ENCODE measurements at regions not wholly inside any gene's neighbourhood (a gene's known extent, or its start where the extent isn't known, plus 50 kb on each side); places are given as distances from the start of the nearest gene placed in this dataset.
"Not testable (repeated sequence)": the region's sequence is repeated elsewhere in the genome, so short reads cannot be mapped to it uniquely, and the experiment has no call there.

- Histone ChIP-seq H3K4me3 (ENCODE audit: low read depth in 1 of 2, low read length in 2 of 2) (peak overlapping the region in 1 of 2 donors; percentile 19), H3K9me3 (ENCODE audit: control insufficient read depth in 1 of 2, low read length in 2 of 2) (no peaks in the 10 kb centered on the region), H3K4me1 (ENCODE audit: control insufficient read depth in 1 of 2, insufficient read depth in 2 of 2, low read length in 2 of 2) (no peaks in the 10 kb centered on the region), H3K27ac (ENCODE audit: low read length) (no peak overlapping the region), H3K27me3 (ENCODE audit: low read depth, low read length) (no peaks in the 10 kb centered on the region), H3K36me3 (ENCODE audit: control insufficient read depth in 1 of 2, insufficient read depth in 2 of 2, low read length in 2 of 2) (no peaks in the 10 kb centered on the region)
Measured at GRCh38 chr6:81265106-81265505, 487.4 kb downstream of the TENT5A start.

GRCh38 chr6:81263531-81264168, 488.8 kb downstream of the TENT5A start:
- H3K4me1 ChIP-seq (ENCODE audit: control insufficient read depth in 1 of 2, insufficient read depth in 2 of 2, low read length in 2 of 2) = no peaks in the 10 kb centered on the region
- H3K27me3 ChIP-seq (ENCODE audit: low read depth, low read length) = no peaks in the 10 kb centered on the region
- H3K9me3 ChIP-seq (ENCODE audit: control insufficient read depth in 1 of 2, low read length in 2 of 2) = peaks cover 0 to 1% of the 10 kb centered on the region in 2 donors
- no peak overlapping the region for H3K27ac ChIP-seq (ENCODE audit: low read length)
- no peaks in the 10 kb centered on the region for H3K36me3 ChIP-seq (ENCODE audit: control insufficient read depth in 1 of 2, insufficient read depth in 2 of 2, low read length in 2 of 2)
- no peak overlapping the region for H3K4me3 ChIP-seq (ENCODE audit: low read depth in 1 of 2, low read length in 2 of 2)

DNA sequence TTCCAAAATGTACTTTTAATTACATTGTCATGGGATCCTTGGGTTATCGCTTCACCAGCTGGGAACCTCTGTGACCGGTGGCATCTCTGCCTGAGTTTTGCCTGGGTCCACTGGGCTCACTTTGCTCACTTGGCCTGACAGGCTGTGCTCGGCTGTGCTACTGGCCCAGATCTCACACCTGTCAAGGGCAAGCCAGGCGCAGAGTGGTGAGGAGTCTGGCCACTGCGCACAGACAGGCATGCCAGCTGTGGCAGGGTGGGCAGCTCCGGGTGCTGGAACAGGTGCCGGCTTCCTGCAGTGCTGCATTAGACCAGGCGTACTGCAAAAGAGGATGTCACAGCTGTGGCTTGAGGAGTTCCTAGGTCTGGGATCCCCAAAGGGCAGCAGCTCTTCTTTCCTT, 489.8 kb downstream of the TENT5A start:
- H3K9me3 ChIP-seq (ENCODE audit: control insufficient read depth in 1 of 2, low read length in 2 of 2) = peaks cover 0 to 3% of the 10 kb centered on the region in 2 donors
- no peaks in the 10 kb centered on the region for H3K4me1 ChIP-seq (ENCODE audit: control insufficient read depth in 1 of 2, insufficient read depth in 2 of 2, low read length in 2 of 2)
- no peaks in the 10 kb centered on the region for H3K36me3 ChIP-seq (ENCODE audit: control insufficient read depth in 1 of 2, insufficient read depth in 2 of 2, low read length in 2 of 2)
- no peak overlapping the region for H3K27ac ChIP-seq (ENCODE audit: low read length)
- no peak overlapping the region for H3K4me3 ChIP-seq (ENCODE audit: low read depth in 1 of 2, low read length in 2 of 2)
- no peaks in the 10 kb centered on the region for H3K27me3 ChIP-seq (ENCODE audit: low read depth, low read length)

GRCh38 chr6:81256223-81256622, 496.3 kb downstream of the TENT5A start:
- not testable (repeated sequence) for H3K4me1 ChIP-seq (ENCODE audit: control insufficient read depth in 1 of 2, insufficient read depth in 2 of 2, low read length in 2 of 2); H3K27ac ChIP-seq (ENCODE audit: low read length); H3K36me3 ChIP-seq (ENCODE audit: control insufficient read depth in 1 of 2, insufficient read depth in 2 of 2, low read length in 2 of 2); H3K27me3 ChIP-seq (ENCODE audit: low read depth, low read length); H3K9me3 ChIP-seq (ENCODE audit: control insufficient read depth in 1 of 2, low read length in 2 of 2); H3K4me3 ChIP-seq (ENCODE audit: low read depth in 1 of 2, low read length in 2 of 2)

- Histone ChIP-seq H3K27me3 (ENCODE audit: low read depth, low read length) (no peaks in the 10 kb centered on the region), H3K27ac (ENCODE audit: low read length) (no peak overlapping the region), H3K9me3 (ENCODE audit: control insufficient read depth in 1 of 2, low read length in 2 of 2) (peaks cover 3 to 7% of the 10 kb centered on the region in 2 donors), H3K4me3 (ENCODE audit: low read depth in 1 of 2, low read length in 2 of 2) (no peak overlapping the region), H3K36me3 (ENCODE audit: control insufficient read depth in 1 of 2, insufficient read depth in 2 of 2, low read length in 2 of 2) (no peaks in the 10 kb centered on the region), H3K4me1 (ENCODE audit: control insufficient read depth in 1 of 2, insufficient read depth in 2 of 2, low read length in 2 of 2) (no peaks in the 10 kb centered on the region)
Measured at GRCh38 chr6:81253821-81254220, 498.7 kb downstream of the TENT5A start.

- no peaks in the 10 kb centered on the region for H3K36me3 ChIP-seq (ENCODE audit: control insufficient read depth in 1 of 2, insufficient read depth in 2 of 2, low read length in 2 of 2)
- peaks cover 3 to 4% of the 10 kb centered on the region in 2 donors for H3K9me3 ChIP-seq (ENCODE audit: control insufficient read depth in 1 of 2, low read length in 2 of 2)
- no peaks in the 10 kb centered on the region for H3K27me3 ChIP-seq (ENCODE audit: low read depth, low read length)
- no peak overlapping the region for H3K4me3 ChIP-seq (ENCODE audit: low read depth in 1 of 2, low read length in 2 of 2)
- no peak overlapping the region for H3K27ac ChIP-seq (ENCODE audit: low read length)
- H3K4me1 ChIP-seq (ENCODE audit: control insufficient read depth in 1 of 2, insufficient read depth in 2 of 2, low read length in 2 of 2) = no peaks in the 10 kb centered on the region
Measured at GRCh38 chr6:81252231-81252630, 500.2 kb downstream of the TENT5A start.

DNA sequence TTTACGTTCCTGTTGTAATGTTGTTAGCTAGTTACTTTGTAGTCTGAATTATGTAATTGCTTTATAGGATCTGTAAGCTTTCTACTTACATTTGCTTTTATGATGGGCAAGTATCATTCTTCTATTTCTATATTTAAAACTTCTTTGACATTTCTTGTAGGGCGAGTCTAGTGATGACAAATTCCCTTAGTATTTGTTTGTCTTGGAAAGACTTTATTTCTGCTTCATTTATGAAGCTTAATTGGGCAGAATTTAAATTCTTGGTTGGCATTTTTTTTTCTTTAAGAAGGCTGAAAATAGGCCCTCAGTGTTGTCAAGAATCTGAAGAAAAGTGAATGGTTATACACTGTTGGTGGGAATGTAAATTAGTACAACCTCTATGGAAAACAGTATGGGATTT, 506.3 kb downstream of the TENT5A start:
- Histone ChIP-seq H3K4me1 (ENCODE audit: control insufficient read depth in 1 of 2, insufficient read depth in 2 of 2, low read length in 2 of 2) (no peaks in the 10 kb centered on the region), H3K27ac (ENCODE audit: low read length) (no peak overlapping the region), H3K27me3 (ENCODE audit: low read depth, low read length) (no peaks in the 10 kb centered on the region), H3K9me3 (ENCODE audit: control insufficient read depth in 1 of 2, low read length in 2 of 2) (peaks cover 3% of the 10 kb centered on the region in 2 donors), H3K4me3 (ENCODE audit: low read depth in 1 of 2, low read length in 2 of 2) (no peak overlapping the region), H3K36me3 (ENCODE audit: control insufficient read depth in 1 of 2, insufficient read depth in 2 of 2, low read length in 2 of 2) (no peaks in the 10 kb centered on the region)

DNA sequence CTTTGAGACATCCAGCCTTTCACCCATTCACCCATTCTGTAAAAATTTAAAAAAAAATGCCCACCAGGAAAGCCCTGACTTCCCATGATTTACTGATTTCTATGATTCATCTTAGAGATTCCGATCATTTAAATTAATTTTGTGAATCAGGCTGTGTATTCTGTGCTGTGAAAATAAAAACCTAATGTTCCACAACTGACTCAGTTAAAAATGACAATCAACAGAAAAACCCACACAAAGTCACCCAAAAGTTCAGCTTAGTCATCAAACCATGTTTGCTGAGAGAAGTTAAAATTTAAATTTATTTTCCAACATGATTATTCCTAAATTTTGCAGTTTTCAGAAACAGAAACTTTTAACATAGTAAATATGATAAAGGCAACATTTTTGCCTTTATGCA, 509.9 kb downstream of the TENT5A start:
- H3K27ac ChIP-seq (ENCODE audit: low read length) = no peak overlapping the region

GRCh38 chr6:81241126-81242041, 511.1 kb downstream of the TENT5A start:
- Histone ChIP-seq H3K27me3 (ENCODE audit: low read depth, low read length) (no peaks in the 10 kb centered on the region), H3K36me3 (ENCODE audit: control insufficient read depth in 1 of 2, insufficient read depth in 2 of 2, low read length in 2 of 2) (no peaks in the 10 kb centered on the region), H3K4me3 (ENCODE audit: low read depth in 1 of 2, low read length in 2 of 2) (no peak overlapping the region), H3K9me3 (ENCODE audit: control insufficient read depth in 1 of 2, low read length in 2 of 2) (peaks cover 0 to 3% of the 10 kb centered on the region in 2 donors), H3K4me1 (ENCODE audit: control insufficient read depth in 1 of 2, insufficient read depth in 2 of 2, low read length in 2 of 2) (no peaks in the 10 kb centered on the region), H3K27ac (ENCODE audit: low read length) (no peak overlapping the region)

More for the DNA sequence above, 509.9 kb downstream of the TENT5A start:
- Histone ChIP-seq H3K36me3 (ENCODE audit: control insufficient read depth in 1 of 2, insufficient read depth in 2 of 2, low read length in 2 of 2) (no peaks in the 10 kb centered on the region), H3K27me3 (ENCODE audit: low read depth, low read length) (no peaks in the 10 kb centered on the region), H3K4me1 (ENCODE audit: control insufficient read depth in 1 of 2, insufficient read depth in 2 of 2, low read length in 2 of 2) (no peaks in the 10 kb centered on the region), H3K9me3 (ENCODE audit: control insufficient read depth in 1 of 2, low read length in 2 of 2) (peaks cover 0 to 3% of the 10 kb centered on the region in 2 donors), H3K4me3 (ENCODE audit: low read depth in 1 of 2, low read length in 2 of 2) (no peak overlapping the region)

DNA sequence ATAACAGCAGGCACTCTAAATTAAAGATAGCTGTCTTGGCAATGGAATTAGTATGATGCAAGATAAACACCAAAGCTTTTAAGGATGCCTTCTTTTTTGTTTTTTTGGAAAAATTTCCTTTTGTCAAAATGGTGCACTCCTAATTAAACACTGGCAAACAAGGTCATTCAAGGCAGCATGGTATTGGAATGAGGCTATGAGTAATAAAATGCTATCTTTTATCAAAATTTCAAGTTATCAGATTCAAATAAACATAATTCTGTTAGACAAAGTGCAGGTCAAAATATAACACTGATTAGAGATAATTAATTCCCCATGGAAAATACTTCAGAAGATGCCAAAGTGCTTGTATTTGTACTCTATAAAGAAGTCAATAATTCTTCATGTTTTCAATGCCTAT, 514.1 kb downstream of the TENT5A start:
- Histone ChIP-seq H3K4me1 (ENCODE audit: control insufficient read depth in 1 of 2, insufficient read depth in 2 of 2, low read length in 2 of 2) (no peaks in the 10 kb centered on the region), H3K4me3 (ENCODE audit: low read depth in 1 of 2, low read length in 2 of 2) (no peak overlapping the region), H3K27ac (ENCODE audit: low read length) (no peak overlapping the region), H3K36me3 (ENCODE audit: control insufficient read depth in 1 of 2, insufficient read depth in 2 of 2, low read length in 2 of 2) (no peaks in the 10 kb centered on the region), H3K27me3 (ENCODE audit: low read depth, low read length) (no peaks in the 10 kb centered on the region), H3K9me3 (ENCODE audit: control insufficient read depth in 1 of 2, low read length in 2 of 2) (no peaks in the 10 kb centered on the region)

DNA sequence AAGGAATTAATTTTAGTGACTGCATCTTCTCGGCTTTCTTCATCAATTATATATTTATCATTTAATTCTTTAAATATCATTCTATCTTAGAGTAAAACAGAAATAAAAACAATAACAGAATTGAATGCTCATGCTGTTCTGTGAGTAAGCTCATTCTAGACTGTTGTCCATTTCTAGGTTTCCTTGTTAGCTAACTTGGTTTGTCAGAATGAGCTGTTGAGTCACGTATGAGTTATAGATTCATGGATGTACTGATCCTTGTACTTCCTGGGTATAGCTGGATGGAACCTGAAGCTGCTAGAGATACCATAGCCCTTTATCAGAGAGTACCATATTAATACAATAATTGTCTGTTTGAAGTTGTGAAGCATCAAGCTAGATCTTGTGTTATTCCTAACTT, 515.3 kb downstream of the TENT5A start:
- Histone ChIP-seq H3K9me3 (ENCODE audit: control insufficient read depth in 1 of 2, low read length in 2 of 2) (no peaks in the 10 kb centered on the region), H3K27me3 (ENCODE audit: low read depth, low read length) (no peaks in the 10 kb centered on the region), H3K36me3 (ENCODE audit: control insufficient read depth in 1 of 2, insufficient read depth in 2 of 2, low read length in 2 of 2) (no peaks in the 10 kb centered on the region), H3K4me1 (ENCODE audit: control insufficient read depth in 1 of 2, insufficient read depth in 2 of 2, low read length in 2 of 2) (no peaks in the 10 kb centered on the region), H3K27ac (ENCODE audit: low read length) (no peak overlapping the region), H3K4me3 (ENCODE audit: low read depth in 1 of 2, low read length in 2 of 2) (no peak overlapping the region)

Data from muscle layer of duodenum (tissue), 2 donors.